ENCODE measurements at regions not wholly inside any gene's neighbourhood (a gene's known extent, or its start where the extent isn't known, plus 50 kb on each side); places are given as distances from the start of the nearest gene placed in this dataset.

- no peak overlapping the region for H3K9ac ChIP-seq (replicated peaks; ENCODE audit: extremely low read depth, insufficient read depth, low read length)
- H3K4me1 ChIP-seq (ENCODE audit: control insufficient read depth, extremely low read depth, insufficient read depth, low read length): no peaks in the 10 kb centered on the region
- DNase-seq (ENCODE audit: low read depth, low spot score) (no peak), FAIRE-seq (no peak)
- no TSS peak for BruUV-seq (replicated peaks)
- ChIA-PET CTCF (no interaction called here), POLR2A (no interaction called here)
- no peak overlapping the region for H3K4me2 ChIP-seq (ENCODE audit: insufficient read depth, low read length)
- intact Hi-C loops (cut with micrococcal nuclease): no loop called here
- no peak overlapping the region for H3K4me3 ChIP-seq (replicated peaks in 1 of 3; ENCODE audit: insufficient read depth in 1 of 3, low read depth in 1 of 3, low read length in 3 of 3)
- no peaks in the 10 kb centered on the region for H3K9me1 ChIP-seq (replicated peaks; ENCODE audit: control insufficient read depth, extremely low read depth, insufficient read depth, low read length)
- TF ChIP-seq JUN (IDR thresholded peaks at IDR 0.05; ENCODE audit: borderline replicate concordance, insufficient read depth, insufficient read length, low read depth): no peak
- TF ChIP-seq, protein P1, sequence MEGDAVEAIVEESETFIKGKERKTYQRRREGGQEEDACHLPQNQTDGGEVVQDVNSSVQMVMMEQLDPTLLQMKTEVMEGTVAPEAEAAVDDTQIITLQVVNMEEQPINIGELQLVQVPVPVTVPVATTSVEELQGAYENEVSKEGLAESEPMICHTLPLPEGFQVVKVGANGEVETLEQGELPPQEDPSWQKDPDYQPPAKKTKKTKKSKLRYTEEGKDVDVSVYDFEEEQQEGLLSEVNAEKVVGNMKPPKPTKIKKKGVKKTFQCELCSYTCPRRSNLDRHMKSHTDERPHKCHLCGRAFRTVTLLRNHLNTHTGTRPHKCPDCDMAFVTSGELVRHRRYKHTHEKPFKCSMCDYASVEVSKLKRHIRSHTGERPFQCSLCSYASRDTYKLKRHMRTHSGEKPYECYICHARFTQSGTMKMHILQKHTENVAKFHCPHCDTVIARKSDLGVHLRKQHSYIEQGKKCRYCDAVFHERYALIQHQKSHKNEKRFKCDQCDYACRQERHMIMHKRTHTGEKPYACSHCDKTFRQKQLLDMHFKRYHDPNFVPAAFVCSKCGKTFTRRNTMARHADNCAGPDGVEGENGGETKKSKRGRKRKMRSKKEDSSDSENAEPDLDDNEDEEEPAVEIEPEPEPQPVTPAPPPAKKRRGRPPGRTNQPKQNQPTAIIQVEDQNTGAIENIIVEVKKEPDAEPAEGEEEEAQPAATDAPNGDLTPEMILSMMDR (IDR thresholded peaks at IDR 0.05; ENCODE audit: extremely low read depth in 1 of 2, insufficient read depth in 1 of 2, low read depth in 1 of 2, low read length in 2 of 2): no peak
- no peak for TF ChIP-seq GATA2 (IDR thresholded peaks at IDR 0.05; ENCODE audit: insufficient read depth, insufficient read length, low read depth, low read length)
- no peaks in the 10 kb centered on the region for H3K36me3 ChIP-seq (ENCODE audit: control insufficient read depth in 2 of 2, extremely low read depth in 1 of 2, insufficient read depth in 2 of 2, low read length in 2 of 2)
- H2AFZ ChIP-seq (ENCODE audit: low read depth, low read length): no peak overlapping the region
- no peaks in the 10 kb centered on the region for H3K79me2 ChIP-seq (ENCODE audit: control insufficient read depth, insufficient read depth, low read length)
- dilution Hi-C loops (cut with MboI; ENCODE audit: extremely low pct_ligation_motif_present, low sequenced_read_pairs): no loop called here
- no peaks in the 10 kb centered on the region for H4K20me1 ChIP-seq (replicated peaks; ENCODE audit: control insufficient read depth, extremely low read depth, insufficient read depth, low read length)
- no peak overlapping the region for H3K27ac ChIP-seq (ENCODE audit: insufficient read depth, low read depth, low read length)
- H3K9me3 ChIP-seq (replicated peaks; ENCODE audit: control insufficient read depth, insufficient read depth, low read length): no peaks in the 10 kb centered on the region
- H3K27me3 ChIP-seq (ENCODE audit: control insufficient read depth in 2 of 2, insufficient read depth in 2 of 2, low read length in 2 of 2): no peaks in the 10 kb centered on the region
These were observed 1174.2 kb upstream of the C9orf72 start for GRCh38 chr9:28747351-28747985.

DNA sequence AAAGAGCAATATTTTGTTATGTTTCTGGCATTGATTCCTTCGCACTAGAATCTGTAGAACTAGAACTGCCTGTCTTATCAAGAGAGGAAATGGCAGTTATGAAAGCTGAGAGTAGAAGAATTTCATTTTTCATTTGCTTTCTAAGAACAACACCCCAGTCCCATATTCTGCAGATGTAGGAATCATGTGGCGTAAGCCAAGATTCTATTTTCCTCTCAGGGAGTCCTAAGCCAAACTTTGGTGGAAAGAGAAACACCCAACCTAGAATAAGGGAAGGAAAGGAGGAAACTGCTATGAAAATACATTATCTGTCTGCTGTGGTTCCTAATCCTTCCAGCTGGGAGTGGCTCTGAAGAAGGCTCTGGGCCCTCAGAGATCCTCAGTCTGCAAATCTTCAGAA, 1176.9 kb upstream of the C9orf72 start:
- no peak for TF ChIP-seq FOS (IDR thresholded peaks at IDR 0.05; ENCODE audit: borderline replicate concordance, insufficient read depth, low read length)
- Histone ChIP-seq H3K9ac (replicated peaks; ENCODE audit: extremely low read depth, insufficient read depth, low read length) (no peak overlapping the region), H3K27me3 (ENCODE audit: control insufficient read depth in 2 of 2, insufficient read depth in 2 of 2, low read length in 2 of 2) (no peaks in the 10 kb centered on the region), H3K9me3 (replicated peaks; ENCODE audit: control insufficient read depth, insufficient read depth, low read length) (no peaks in the 10 kb centered on the region), H3K36me3 (ENCODE audit: control insufficient read depth in 2 of 2, extremely low read depth in 1 of 2, insufficient read depth in 2 of 2, low read length in 2 of 2) (no peaks in the 10 kb centered on the region), H3K79me2 (ENCODE audit: control insufficient read depth, insufficient read depth, low read length) (no peaks in the 10 kb centered on the region), H3K4me1 (ENCODE audit: control insufficient read depth, extremely low read depth, insufficient read depth, low read length) (no peaks in the 10 kb centered on the region), H3K4me3 (replicated peaks in 1 of 3; ENCODE audit: insufficient read depth in 1 of 3, low read depth in 1 of 3, low read length in 3 of 3) (no peak overlapping the region), H3K4me2 (ENCODE audit: insufficient read depth, low read length) (no peak overlapping the region), H3K9me1 (replicated peaks; ENCODE audit: control insufficient read depth, extremely low read depth, insufficient read depth, low read length) (no peaks in the 10 kb centered on the region), H3K27ac (ENCODE audit: insufficient read depth, low read depth, low read length) (no peak overlapping the region), H2AFZ (ENCODE audit: low read depth, low read length) (no peak overlapping the region), H4K20me1 (replicated peaks; ENCODE audit: control insufficient read depth, extremely low read depth, insufficient read depth, low read length) (no peaks in the 10 kb centered on the region)
- BruUV-seq (replicated peaks): no TSS peak
- POLR2A ChIA-PET: no interaction called here
- CTCF ChIA-PET: interaction anchor here (0.9 kb wide), 1 partner anchor 24 kb away, joined by 3 read pairs; no protein-coding TSS in a partner anchor
- no peak for FAIRE-seq
- DNase-seq (ENCODE audit: low read depth, low spot score): no peak
- intact Hi-C loops (cut with micrococcal nuclease): no loop called here
- dilution Hi-C loops (cut with MboI; ENCODE audit: extremely low pct_ligation_motif_present, low sequenced_read_pairs): no loop called here
